Dedifferentiated amniotic fluid mesenchymal stem cell (primary cell): ENCODE measurements at regions not wholly inside any gene's neighbourhood (a gene's known extent, or its start where the extent isn't known, plus 50 kb on each side); places are given as distances from the start of the nearest gene placed in this dataset.
A peak's percentile ranks its signal among the peaks of the same experiment; 100 is the strongest.

Experiments used
- DNase-seq: peaks from one replicate; pipeline ENCODE4 v3.0.0-alpha.2; 2016; ENCODE audit errors: extremely low spot score

- no peak for DNase-seq
Observed at GRCh38 chr6:43849844-43850243, 79.8 kb downstream of the VEGFA start.

DNA sequence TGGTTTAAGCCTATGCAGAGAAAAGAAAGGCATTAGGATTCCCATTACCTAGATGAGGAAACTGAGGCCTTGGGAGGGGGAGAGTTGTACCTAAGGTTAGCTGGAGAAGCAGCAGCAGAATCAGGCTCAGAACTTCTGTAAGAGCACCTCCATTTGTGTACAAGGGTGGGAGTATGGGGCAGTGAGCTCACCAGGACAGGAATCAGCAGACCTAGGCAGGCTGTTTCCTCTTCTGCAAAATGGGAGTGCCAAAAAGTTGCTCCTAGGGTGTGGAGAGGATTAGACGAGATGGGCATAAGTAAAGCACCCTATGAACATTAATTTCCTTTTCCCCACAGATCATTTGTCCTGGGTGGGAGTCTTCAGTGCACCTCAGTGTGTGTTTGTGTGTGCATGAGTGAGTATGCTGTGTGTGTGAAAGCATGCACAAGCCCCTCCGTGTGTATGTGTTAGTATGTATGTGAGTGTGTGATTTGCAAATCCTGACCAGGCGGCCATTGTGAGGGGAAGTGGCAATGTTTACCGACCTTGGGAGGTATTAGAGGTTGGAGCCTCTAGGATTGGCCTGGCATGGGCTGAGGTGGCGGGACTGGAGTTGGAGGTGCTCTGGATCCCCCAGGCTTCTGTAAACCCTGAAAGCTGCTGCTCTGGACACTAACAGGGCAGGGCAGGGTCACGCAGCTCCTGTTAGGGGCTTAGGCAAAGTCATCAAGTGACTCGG, 78.8 kb downstream of the VEGFA start:
- no peak for DNase-seq

DNA sequence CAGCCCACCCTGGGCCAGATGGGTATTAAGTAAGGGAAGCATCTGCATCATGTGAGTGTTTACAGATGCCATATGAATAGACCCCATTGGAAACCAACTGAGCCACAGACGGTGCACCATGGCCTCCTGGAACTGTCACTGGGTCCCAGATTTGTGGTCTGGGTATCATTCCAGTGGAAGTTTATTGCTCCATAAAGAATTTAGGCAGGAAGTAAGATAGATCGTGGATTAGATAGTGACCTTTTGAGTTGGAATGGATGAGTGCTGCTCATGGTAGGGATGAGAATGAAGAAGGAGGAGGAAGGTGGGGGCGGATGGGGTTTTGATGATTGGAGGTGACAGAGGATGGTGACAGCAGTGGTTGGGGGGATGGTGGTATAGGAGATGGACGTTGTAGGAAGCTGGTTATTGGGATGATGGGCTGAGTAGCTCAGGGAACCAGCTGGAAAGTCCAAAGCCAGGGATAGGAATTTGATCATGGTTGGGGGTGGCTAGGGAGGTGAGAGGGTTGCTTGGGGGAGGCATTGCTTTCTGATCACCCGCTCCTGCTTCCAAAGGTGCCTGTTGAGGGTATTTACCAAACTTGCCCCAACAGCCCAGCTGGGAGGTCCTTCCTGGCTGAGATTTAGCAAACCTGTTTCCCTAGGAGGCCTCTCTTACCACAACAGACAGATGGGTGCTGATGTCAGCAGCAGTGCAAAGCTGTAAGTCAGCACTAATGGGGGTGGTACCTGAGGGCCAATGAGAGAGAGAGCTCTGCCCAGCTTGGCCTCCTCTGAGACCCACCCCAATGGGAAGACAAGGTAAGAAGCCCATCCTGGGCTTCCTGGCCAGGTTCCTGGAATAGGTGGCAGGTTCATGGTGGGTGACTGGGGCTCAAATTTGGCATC, 78.0 kb downstream of the VEGFA start:
- DNase-seq = no peak

GRCh38 chr6:43846556-43846955, 76.5 kb downstream of the VEGFA start:
- no peak for DNase-seq

- DNase-seq = no peak
Observed at GRCh38 chr6:43845646-43846045, 75.6 kb downstream of the VEGFA start.

GRCh38 chr6:43843669-43844171, 73.7 kb downstream of the VEGFA start:
- DNase-seq = no peak

DNA sequence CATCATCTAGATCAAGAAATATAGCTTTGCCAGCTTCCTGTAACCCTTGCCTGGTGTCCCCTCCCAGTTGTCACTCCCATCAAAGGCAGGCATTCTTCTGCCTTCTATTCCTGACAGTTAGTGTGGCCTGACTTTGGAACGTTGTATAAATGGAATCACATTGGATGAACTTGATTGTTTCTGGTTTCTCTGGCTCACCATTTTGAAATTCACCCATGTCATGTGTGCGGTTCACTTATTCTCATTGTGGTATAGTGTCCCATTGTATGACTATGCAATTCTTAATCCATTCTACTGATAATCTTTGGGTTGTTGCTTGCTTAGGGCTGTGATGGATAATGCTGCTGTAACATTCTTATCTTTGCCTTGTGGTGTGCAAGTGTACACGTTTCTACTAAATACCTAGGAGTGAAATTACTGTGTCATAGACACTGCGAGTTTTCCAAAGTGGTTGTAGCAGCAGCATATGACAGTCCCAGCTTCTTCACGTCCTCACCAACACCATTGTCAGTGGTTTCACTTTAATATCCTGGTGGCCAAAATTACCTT, 73.2 kb downstream of the VEGFA start:
- DNase-seq = no peak

- DNase-seq = no peak
Observed at GRCh38 chr6:43842231-43842794, 72.3 kb downstream of the VEGFA start.

- no peak for DNase-seq
Observed at GRCh38 chr6:43840490-43841218, 70.6 kb downstream of the VEGFA start.

DNA sequence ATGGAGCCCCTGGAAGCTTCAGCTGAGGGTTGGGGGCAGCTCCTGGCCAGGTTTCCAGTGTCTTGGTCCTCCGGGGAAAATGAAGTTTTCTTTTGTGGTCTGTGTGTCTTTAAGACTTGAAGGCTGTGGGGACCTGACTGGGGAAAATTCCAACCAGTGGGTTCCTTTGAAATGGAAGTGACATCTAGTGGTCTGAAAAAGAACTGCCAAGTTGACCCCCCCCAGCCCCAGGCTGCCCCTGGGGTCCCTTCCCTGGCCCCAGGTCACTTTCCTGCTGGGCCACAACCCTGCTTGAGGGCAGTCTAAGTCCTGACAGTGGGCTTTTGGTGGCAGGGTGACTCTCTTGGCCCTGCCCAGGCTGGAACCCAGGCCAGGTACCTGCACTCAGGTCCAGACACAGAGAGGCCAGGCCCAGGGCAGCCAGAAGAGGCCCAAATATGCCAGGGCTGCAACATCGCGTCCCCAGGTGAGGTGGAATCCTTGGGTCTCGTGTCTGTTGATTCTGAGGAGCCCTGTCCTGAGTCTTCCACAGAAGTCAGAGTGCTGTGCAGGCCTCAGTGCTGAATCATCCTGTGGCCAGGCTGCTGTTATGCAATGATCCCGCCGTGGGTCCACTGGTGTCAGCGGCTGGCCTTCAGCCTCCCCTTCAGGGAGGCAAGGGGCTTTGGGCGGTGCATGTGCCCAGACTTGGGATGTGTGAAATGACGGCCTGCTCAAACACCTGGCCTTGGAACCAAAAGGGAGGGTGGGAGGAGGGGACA, 68.4 kb downstream of the VEGFA start:
- DNase-seq = peak; percentile 70

DNA sequence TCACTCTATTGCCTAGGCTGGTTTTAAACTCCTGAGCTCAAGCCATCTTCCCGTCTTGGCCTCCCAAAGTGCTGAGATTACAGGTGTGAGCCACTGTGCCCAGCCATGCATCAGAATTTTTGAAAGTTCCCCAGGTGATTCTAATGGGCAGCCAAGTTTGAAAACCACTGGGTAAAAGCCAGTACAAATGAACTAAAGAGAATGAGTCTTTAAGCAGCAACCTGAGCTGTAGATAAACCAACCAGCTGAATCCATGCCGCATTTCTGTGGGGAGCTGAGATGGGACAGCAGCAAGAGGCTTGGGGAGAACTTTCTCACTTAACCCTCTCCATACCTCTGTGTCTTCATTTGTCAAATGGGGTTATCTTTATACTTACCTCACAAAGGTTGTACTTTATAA, 67.5 kb downstream of the VEGFA start:
- no peak for DNase-seq

- DNase-seq = no peak
Observed at GRCh38 chr6:43836507-43837240, 66.7 kb downstream of the VEGFA start.
